ENCODE measurements at regions not wholly inside any gene's neighbourhood (a gene's known extent, or its start where the extent isn't known, plus 50 kb on each side); places are given as distances from the start of the nearest gene placed in this dataset.

- TF ChIP-seq KLF1 (tag; IDR thresholded peaks at IDR 0.05) = no peak
- TF ChIP-seq RB1 (IDR thresholded peaks at IDR 0.05; ENCODE audit: low read depth) = peak; percentile 32; the same call in 1 of the 2 replicates
- TF ChIP-seq, protein P1, sequence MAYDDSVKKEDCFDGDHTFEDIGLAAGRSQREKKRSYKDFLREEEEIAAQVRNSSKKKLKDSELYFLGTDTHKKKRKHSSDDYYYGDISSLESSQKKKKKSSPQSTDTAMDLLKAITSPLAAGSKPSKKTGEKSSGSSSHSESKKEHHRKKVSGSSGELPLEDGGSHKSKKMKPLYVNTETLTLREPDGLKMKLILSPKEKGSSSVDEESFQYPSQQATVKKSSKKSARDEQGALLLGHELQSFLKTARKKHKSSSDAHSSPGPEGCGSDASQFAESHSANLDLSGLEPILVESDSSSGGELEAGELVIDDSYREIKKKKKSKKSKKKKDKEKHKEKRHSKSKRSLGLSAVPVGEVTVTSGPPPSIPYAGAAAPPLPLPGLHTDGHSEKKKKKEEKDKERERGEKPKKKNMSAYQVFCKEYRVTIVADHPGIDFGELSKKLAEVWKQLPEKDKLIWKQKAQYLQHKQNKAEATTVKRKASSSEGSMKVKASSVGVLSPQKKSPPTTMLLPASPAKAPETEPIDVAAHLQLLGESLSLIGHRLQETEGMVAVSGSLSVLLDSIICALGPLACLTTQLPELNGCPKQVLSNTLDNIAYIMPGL (CRISPR knock-in tag; IDR thresholded peaks at IDR 0.05) = no peak
- TF ChIP-seq, protein P2, sequence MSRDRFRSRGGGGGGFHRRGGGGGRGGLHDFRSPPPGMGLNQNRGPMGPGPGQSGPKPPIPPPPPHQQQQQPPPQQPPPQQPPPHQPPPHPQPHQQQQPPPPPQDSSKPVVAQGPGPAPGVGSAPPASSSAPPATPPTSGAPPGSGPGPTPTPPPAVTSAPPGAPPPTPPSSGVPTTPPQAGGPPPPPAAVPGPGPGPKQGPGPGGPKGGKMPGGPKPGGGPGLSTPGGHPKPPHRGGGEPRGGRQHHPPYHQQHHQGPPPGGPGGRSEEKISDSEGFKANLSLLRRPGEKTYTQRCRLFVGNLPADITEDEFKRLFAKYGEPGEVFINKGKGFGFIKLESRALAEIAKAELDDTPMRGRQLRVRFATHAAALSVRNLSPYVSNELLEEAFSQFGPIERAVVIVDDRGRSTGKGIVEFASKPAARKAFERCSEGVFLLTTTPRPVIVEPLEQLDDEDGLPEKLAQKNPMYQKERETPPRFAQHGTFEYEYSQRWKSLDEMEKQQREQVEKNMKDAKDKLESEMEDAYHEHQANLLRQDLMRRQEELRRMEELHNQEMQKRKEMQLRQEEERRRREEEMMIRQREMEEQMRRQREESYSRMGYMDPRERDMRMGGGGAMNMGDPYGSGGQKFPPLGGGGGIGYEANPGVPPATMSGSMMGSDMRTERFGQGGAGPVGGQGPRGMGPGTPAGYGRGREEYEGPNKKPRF (IDR thresholded peaks at IDR 0.05; ENCODE audit: low read depth, low read length) = no peak
- TF ChIP-seq STAT5A (IDR thresholded peaks at IDR 0.05; ENCODE audit: borderline replicate concordance, low read length) = peak; percentile 64; the same call in 1 of the 2 replicates
- TF ChIP-seq PRMT5 (CRISPR knock-in tag; IDR thresholded peaks at IDR 0.05) = no peak
- peak in 1 of 2 experiments; percentile 48; a peak in 1 of 4 replicates for TF ChIP-seq ZMIZ1 (IDR thresholded peaks at IDR 0.05; ENCODE audit: low read depth in 2 of 2, low read length in 2 of 2)
- TF ChIP-seq IRF2 (CRISPR knock-in tag; IDR thresholded peaks at IDR 0.05) = no peak
- 0 out of 2 replicates have a peak, but pooled peaks have one; percentile 13 for TF ChIP-seq KLF16 (IDR thresholded peaks at IDR 0.05)
- TF ChIP-seq ZNF764 (CRISPR knock-in tag; IDR thresholded peaks at IDR 0.05; ENCODE audit: low read depth) = no peak
- no peak for TF ChIP-seq RNF2 (IDR thresholded peaks at IDR 0.05)
- peak; percentile 88 to 90 for TF ChIP-seq TRIM24 (IDR thresholded peaks at IDR 0.05)
- peak; percentile 28; the same call in 1 of the 2 replicates for TF ChIP-seq MYC (IDR thresholded peaks at IDR 0.05; ENCODE audit: low read depth, low read length)
- no peak for TF ChIP-seq MYC (CRISPR knock-in tag; IDR thresholded peaks at IDR 0.05; ENCODE audit: borderline replicate concordance, low read depth)
- peak; percentile 50; the same call in 1 of the 2 replicates for TF ChIP-seq FOXM1 (IDR thresholded peaks at IDR 0.05; ENCODE audit: low read depth)
- no peak for TF ChIP-seq FOXM1 (CRISPR knock-in tag; IDR thresholded peaks at IDR 0.05; ENCODE audit: low read depth)
- TF ChIP-seq NFIC (IDR thresholded peaks at IDR 0.05) = peak; percentile 69
- TF ChIP-seq NRF1 (conservative IDR thresholded peaks at IDR 0.05 in 1 of 2, IDR thresholded peaks at IDR 0.05 in 1 of 2) = peak; percentile 35 to 42; a peak in 2 of 4 replicates
These were observed 129.3 kb upstream of the RAI14 start (continued) for GRCh38 chr5:34526682-34527305.

Data from K562 (cell line).